GM19351 (cell line): ENCODE measurements at regions not wholly inside any gene's neighbourhood (a gene's known extent, or its start where the extent isn't known, plus 50 kb on each side); places are given as distances from the start of the nearest gene placed in this dataset.

ENCODE experiments used
- ATAC-seq: cut with Tn5 transposase; IDR thresholded peaks from one replicate; pipeline ENCODE4 v1.9.1; 2021; ENCODE audit warnings: mild to moderate bottlenecking, moderate library complexity; ENCODE audit not compliant: unreplicated experiment

DNA sequence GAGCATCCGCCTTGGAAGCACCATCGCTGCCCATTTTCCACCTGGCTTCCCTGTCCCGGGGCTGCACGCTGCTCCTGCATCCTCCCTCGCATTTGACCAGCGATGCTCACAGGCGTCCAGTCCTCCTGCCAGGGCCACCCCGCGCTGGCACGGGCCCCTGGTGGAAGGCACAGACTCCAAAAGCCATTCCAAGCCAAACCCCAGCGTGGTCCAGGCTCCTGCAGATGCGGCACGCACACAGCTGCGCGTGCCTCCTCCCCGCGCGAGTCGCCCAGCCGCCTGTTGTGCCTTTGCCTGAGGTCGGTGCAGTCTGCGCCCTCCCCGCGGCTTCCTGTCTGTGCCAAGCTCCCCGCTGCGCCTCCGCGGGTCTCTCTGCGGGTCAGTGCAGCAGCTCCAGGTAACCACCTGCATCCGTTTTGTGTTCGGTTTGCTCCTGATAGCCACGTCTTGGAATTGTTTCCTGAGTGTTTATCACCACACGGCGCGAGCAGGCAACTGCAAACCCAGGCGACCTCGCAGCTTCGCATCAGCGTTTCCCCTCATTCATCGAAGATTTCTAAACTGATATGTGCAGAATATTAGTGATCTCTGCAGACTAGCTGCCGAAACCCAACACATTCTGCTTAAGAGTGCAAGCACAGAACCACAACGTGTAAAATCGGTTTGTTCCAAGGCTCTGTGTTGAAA, 65.2 kb upstream of the SALL3 start:
- ATAC-seq = no peak

GRCh38 chr18:78915446-78916008, 64.1 kb upstream of the SALL3 start:
- no peak for ATAC-seq

GRCh38 chr18:78918707-78919106, 60.9 kb upstream of the SALL3 start:
- ATAC-seq = no peak

DNA sequence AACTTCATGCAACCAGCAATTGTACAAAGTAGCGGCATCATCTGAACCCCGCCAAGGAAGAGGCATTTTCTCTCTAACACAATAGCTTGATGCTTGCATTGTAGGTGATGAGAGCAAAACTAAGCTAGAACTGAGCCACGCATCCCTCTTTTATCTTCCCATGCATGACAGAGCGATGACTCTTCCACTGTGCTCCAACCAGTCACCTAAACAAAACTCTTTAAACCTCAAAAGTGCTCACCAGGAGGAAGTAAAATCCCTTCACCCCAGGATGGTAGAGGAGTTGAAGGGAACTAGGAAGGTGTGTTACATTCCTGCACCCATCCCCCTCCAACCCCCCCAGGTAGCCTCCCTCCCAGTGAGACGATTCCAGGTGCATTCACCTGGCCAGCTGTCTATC, 59.7 kb upstream of the SALL3 start:
- ATAC-seq = no peak

DNA sequence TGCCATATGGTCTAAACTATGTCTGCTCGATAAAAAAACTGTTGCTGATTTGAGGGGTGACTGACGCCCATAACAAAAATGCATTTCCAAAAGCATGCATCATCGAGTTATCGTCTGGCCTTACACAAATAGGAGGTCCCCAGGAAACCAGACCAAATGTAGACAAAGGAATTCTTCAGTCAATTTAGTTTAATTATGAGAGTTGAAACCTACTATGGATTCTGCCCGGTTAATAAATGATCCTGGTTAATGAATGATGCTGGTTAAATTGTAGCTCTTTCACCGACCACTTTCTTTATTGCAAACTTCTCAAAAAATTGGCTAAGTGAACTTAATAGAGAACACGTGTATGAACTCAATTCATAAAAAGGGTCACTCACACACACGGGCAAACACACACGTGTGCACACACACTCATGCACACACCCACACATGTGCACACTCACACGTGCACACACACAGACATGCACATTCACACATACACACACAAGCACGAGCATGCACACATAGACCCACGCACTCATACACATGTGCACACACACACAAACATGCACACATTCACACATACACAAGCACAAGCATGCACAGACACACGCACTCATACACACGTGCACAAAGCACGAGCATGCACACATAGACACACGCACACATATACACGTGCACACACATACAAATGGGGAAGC, 59.0 kb upstream of the SALL3 start:
- no peak for ATAC-seq

GRCh38 chr18:78922856-78923255, 56.8 kb upstream of the SALL3 start:
- no peak for ATAC-seq

- no peak for ATAC-seq
These were observed 55.3 kb upstream of the SALL3 start for GRCh38 chr18:78924301-78924700.

DNA sequence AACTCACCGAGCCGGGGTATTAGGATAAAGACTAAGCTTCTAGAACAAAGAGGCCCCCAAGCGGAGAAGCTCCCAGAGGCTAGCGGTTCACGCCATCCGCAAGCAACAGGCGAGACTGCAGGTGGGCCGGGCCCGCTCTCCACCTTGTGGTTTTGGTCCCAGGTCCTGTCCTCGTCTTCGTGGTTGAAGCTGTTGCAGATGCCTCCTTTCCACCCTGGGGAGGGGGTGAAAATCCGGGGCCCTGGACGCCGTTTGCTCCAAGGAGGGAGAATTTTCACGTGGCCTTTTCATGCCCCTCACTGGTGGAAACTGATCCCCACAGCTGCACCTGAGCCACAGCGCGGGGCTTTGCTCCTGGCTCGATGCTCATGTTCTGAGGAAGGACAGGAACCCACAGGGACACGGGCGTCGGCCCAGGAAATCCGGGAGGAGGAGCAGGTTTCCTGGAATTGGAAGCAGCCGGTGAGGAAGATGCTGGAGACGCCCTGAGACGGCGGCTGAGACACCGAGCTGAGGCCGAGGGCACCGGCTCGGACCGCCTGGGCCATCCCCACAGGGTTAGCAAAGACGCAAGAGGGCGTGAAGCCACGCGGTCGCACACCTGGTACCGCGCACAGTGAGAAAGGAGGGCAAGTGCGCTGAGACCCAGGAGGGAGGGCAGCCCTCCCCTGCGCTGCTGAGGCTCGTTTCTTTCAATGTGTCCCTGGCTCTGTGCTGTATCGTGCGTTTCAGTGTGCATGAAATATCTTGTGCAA, 54.7 kb upstream of the SALL3 start:
- ATAC-seq = no peak

DNA sequence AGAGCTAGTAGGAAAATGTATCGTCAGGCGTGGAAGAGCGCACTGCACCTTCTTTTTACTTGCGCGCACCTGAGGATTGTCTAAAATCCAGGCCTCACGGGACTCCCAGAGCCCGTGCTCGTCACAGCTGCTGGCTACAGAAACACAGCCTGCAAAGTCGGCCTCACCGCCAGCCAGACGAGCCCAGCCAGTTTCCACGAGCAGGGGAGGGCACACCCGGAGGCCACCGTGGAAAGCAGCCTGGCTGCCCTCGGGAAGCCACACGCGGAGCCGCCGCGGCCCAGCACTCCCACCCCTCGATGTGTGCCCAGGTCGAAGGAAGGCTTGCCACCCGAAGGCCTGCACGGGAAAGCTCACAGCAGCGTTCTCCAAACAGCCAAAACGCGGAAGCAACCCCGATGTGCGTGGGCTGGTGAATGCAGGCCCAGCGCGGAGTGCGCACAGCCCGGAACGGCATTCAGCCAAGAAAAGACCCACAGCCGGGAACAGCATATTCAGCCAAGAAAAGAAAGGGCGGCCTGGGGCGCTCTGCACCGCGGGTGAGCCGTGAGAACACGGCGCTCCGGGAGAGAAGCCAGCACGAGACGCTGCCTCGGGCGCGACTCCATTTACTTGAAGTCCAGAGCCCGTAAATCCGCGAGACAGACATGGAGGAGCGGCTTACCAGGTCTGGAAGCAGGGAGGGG, 53.9 kb upstream of the SALL3 start:
- ATAC-seq = no peak

GRCh38 chr18:78926243-78926615, 53.4 kb upstream of the SALL3 start:
- no peak for ATAC-seq

GRCh38 chr18:78927156-78927555, 52.5 kb upstream of the SALL3 start:
- no peak for ATAC-seq

DNA sequence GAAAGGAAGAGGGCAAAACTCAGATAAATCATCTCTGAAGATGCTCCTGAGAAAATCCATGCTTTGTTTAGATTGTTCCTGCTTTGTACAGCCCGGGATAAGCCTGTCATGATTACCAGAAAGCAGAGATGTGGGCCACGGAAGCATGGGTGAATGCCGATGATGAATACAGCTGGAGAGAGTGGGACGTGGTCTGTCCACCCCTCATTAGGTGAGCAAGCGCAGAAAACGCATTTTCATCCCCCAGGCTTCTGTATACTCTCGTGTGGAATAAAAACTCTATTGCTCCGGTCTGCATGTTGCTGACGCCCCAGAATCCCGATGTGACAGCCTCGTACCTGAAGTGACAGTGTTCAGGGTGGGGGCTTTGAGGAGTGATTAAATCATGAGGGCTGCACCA, 52.0 kb upstream of the SALL3 start:
- ATAC-seq = no peak

GRCh38 chr18:78928076-78928475, 51.5 kb upstream of the SALL3 start:
- no peak for ATAC-seq

DNA sequence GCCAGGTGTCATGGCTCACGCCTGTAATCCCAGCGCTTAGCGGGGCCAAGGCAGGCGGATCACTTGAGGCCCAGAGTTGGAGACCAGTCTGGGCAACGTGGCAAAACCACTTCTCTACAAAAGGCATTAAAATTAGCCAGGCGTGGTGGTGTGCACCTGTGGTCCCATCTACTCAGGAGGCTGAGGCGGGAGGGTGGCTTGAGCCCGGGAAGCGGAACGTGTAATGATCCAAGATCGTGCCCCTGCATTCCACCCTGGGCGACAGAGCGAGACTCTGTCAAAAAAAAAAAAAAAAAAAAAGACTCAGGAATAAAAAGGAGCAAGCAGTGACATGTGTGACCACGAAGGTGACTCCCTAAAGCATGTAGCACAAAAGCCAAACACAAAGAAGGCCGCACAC, 50.1 kb upstream of the SALL3 start:
- no peak for ATAC-seq
